ENCODE measurements at regions not wholly inside any gene's neighbourhood (a gene's known extent, or its start where the extent isn't known, plus 50 kb on each side); places are given as distances from the start of the nearest gene placed in this dataset.
"Not testable (repeated sequence)": the region's sequence is repeated elsewhere in the genome, so short reads cannot be mapped to it uniquely, and the experiment has no call there.

- no peak for DNase-seq
Measured at GRCh38 chr6:63014290-63014689, 197.0 kb upstream of the FKBP1C start.

GRCh38 chr6:63022631-63023030, 188.6 kb upstream of the FKBP1C start:
- DNase-seq: no peak

- DNase-seq: no peak
Measured at GRCh38 chr6:63023726-63024125, 187.5 kb upstream of the FKBP1C start.

GRCh38 chr6:63049216-63049615, 162.1 kb upstream of the FKBP1C start:
- no peak for DNase-seq

- not testable (repeated sequence) for DNase-seq
Measured at GRCh38 chr6:63053206-63053605, 158.1 kb upstream of the FKBP1C start.

- no peak for DNase-seq
Measured at GRCh38 chr6:63058601-63059000, 152.7 kb upstream of the FKBP1C start.

GRCh38 chr6:63063631-63064271, 147.5 kb upstream of the FKBP1C start:
- no peak for DNase-seq

- DNase-seq: no peak
Measured at GRCh38 chr6:63066055-63066704, 145.1 kb upstream of the FKBP1C start.

GRCh38 chr6:63094947-63095346, 116.3 kb upstream of the FKBP1C start:
- no peak for DNase-seq

- no peak for DNase-seq
Measured at GRCh38 chr6:63097222-63097621, 114.0 kb upstream of the FKBP1C start.

GRCh38 chr6:63098789-63099188, 112.5 kb upstream of the FKBP1C start:
- no peak for DNase-seq

GRCh38 chr6:63099772-63100459, 111.4 kb upstream of the FKBP1C start:
- DNase-seq: no peak

GRCh38 chr6:63114610-63115211, 96.6 kb upstream of the FKBP1C start:
- no peak for DNase-seq

GRCh38 chr6:63121166-63121565, 90.1 kb upstream of the FKBP1C start:
- no peak for DNase-seq

GRCh38 chr6:63140114-63140513, 71.2 kb upstream of the FKBP1C start:
- no peak for DNase-seq

GRCh38 chr6:63140692-63141318, 70.5 kb upstream of the FKBP1C start:
- no peak for DNase-seq

- DNase-seq: no peak
Measured at GRCh38 chr6:63149730-63150129, 61.5 kb upstream of the FKBP1C start.

- no peak for DNase-seq
Measured at GRCh38 chr6:63154535-63154934, 56.7 kb upstream of the FKBP1C start.
